HCT116 (cell line): ENCODE measurements at regions not wholly inside any gene's neighbourhood (a gene's known extent, or its start where the extent isn't known, plus 50 kb on each side); places are given as distances from the start of the nearest gene placed in this dataset.

Experiments
- ATAC-seq: fragments of 200-7000 bp; cut with Tn5 transposase; 2 replicates; pipeline ENCODE4 v1.9.1; 2020; ENCODE audit warnings: mild to moderate bottlenecking, moderate library complexity
- BruUV-seq: library from RNA; stranded (reverse); fragments of 400-500 nt; replicated peaks from 2 replicates; lab custom pipeline; 2021; lab: Mats Ljungman, UMichigan
- CTCF ChIA-PET: fragments of 300-600 bp; sonication (Branson Sonifier 250); formaldehyde crosslinking; loops from one replicate; lab custom pipeline; 2021; ENCODE audit warnings: antibody characterized with exemption; lab: Charles Lee
- POLR2A ChIA-PET: fragments of 300-600, 350-600 bp; sonication (Branson Sonifier 250); formaldehyde crosslinking; loops from one replicate; lab custom pipeline; 2021; ENCODE audit warnings: antibody characterized with exemption; lab: Charles Lee
- RAD21 ChIA-PET, 2 experiments: fragments of 300-600 bp; sonication (Branson Sonifier 250); formaldehyde crosslinking; loops; one replicate each; lab custom pipeline; 2023; ENCODE audit warnings: low total read pairs in 2 of 2; ENCODE audit not compliant: uncharacterized antibody in 2 of 2, unreplicated experiment in 2 of 2, low non-redundant PET in 1 of 2; lab: Charles Lee
- DNase-seq: peaks from one replicate; pipeline ENCODE4 v3.0.0-alpha.2; 2010; ENCODE audit warnings: low read depth, low spot score
- H2AFZ ChIP-seq: fragments of 200-600 bp; shearing (Covaris generic), sonication (generic); 2 replicates; pipeline ENCODE4 v1.6.1; 2017; ENCODE audit warnings: low read depth, mixed run types, mixed read lengths, antibody characterized with exemption, low read length; ENCODE audit not compliant: poor library complexity, severe bottlenecking
- H3K27ac ChIP-seq: 2 replicates; pipeline ENCODE4 v1.5.1; 2012; ENCODE audit warnings: low read depth, low read length
- H3K27me3 ChIP-seq: fragments of 200-600 bp; sonication (generic); 2 replicates; pipeline ENCODE4 v1.6.1; 2016; ENCODE audit warnings: mixed run types, low read length, mixed read lengths; ENCODE audit not compliant: insufficient read depth
- H3K36me3 ChIP-seq, 2 experiments: fragments of 200-500 bp in 1 of 2; fragments of 200-600 bp in 1 of 2; sonication (Bioruptor generic) in 1 of 2; sonication (generic) in 1 of 2; 2 replicates each; pipeline versions ENCODE4 v1.5.1 to v1.6.1; 2014 to 2016; ENCODE audit warnings: low read length in 2 of 2, inconsistent platforms in 1 of 2, mixed read lengths in 1 of 2, mixed run types in 1 of 2; ENCODE audit not compliant: insufficient read depth in 2 of 2, control insufficient read depth in 1 of 2
- H3K4me1 ChIP-seq, 2 experiments: fragments of 200-600 bp in 1 of 2; sonication (generic) in 1 of 2; 2 replicates each; pipeline versions ENCODE4 v1.5.1 to v1.6.1; 2012 to 2017; ENCODE audit warnings: low read length in 2 of 2, inconsistent platforms in 1 of 2, mild to moderate bottlenecking in 1 of 2, mixed read lengths in 1 of 2, mixed run types in 1 of 2, moderate library complexity in 1 of 2; ENCODE audit not compliant: insufficient read depth in 2 of 2, control insufficient read depth in 1 of 2
- H3K4me2 ChIP-seq: fragments of 200-600 bp; sonication (generic); 2 replicates; pipeline ENCODE4 v1.6.1; 2017; ENCODE audit warnings: mixed run types, low read length, mixed read lengths
- H3K4me3 ChIP-seq, 2 experiments: fragments of 200-600 bp in 1 of 2; sonication (generic) in 1 of 2; replicated peaks in 1 of 2; 2 replicates each; pipeline ENCODE4 v1.5.1; 2011 to 2016; ENCODE audit warnings: low read length in 2 of 2, control low read depth in 1 of 2, low read depth in 1 of 2, mild to moderate bottlenecking in 1 of 2, mixed read lengths in 1 of 2, mixed run types in 1 of 2
- H3K79me2 ChIP-seq: fragments of 200-600 bp; sonication (generic); 2 replicates; pipeline ENCODE4 v1.6.1; 2017; ENCODE audit warnings: mild to moderate bottlenecking, mixed run types, low read length, moderate library complexity, mixed read lengths; ENCODE audit not compliant: insufficient read depth
- H3K9ac ChIP-seq: fragments of 200-600 bp; sonication (generic); 2 replicates; pipeline ENCODE4 v1.6.1; 2016; ENCODE audit warnings: low read length, mixed read lengths
- H3K9me2 ChIP-seq: fragments of 200-600 bp; sonication (generic), shearing (Covaris generic); 2 replicates; pipeline ENCODE4 v1.6.1; 2017; ENCODE audit warnings: mixed run types, mild to moderate bottlenecking, moderate library complexity; ENCODE audit not compliant: insufficient read depth
- H3K9me3 ChIP-seq, 2 experiments: fragments of 200-500 bp in 1 of 2; fragments of 200-600 bp in 1 of 2; sonication (Bioruptor generic) in 1 of 2; sonication (generic) in 1 of 2; 2 replicates each; pipeline ENCODE4 v1.6.1; 2014 to 2017; ENCODE audit warnings: low read length in 2 of 2, mixed read lengths in 2 of 2, inconsistent platforms in 1 of 2, low read depth in 1 of 2, mild to moderate bottlenecking in 1 of 2, mixed run types in 1 of 2, moderate library complexity in 1 of 2; ENCODE audit not compliant: control insufficient read depth in 1 of 2, insufficient read depth in 1 of 2
- H4K20me1 ChIP-seq: fragments of 200-600 bp; sonication (generic), shearing (Covaris generic); 2 replicates; pipeline ENCODE4 v1.6.1; 2017; ENCODE audit warnings: mixed run types, mild to moderate bottlenecking, moderate library complexity; ENCODE audit not compliant: insufficient read depth
- ATF3 ChIP-seq: IDR thresholded peaks from 2 replicates; pipeline ENCODE4 v1.6.1; 2012
- CBX3 ChIP-seq: IDR thresholded peaks from 2 replicates; pipeline ENCODE4 v1.6.1; 2012; ENCODE audit warnings: low read depth
- CEBPB ChIP-seq: IDR thresholded peaks from 2 replicates; pipeline ENCODE4 v1.6.1; 2012; ENCODE audit warnings: low read depth
- EZH2phosphoT487 ChIP-seq: fragments of 200-600 bp; IDR thresholded peaks from 2 replicates; pipeline ENCODE4 v1.6.1; 2018; ENCODE audit warnings: antibody characterized with exemption, borderline replicate concordance
- FOSL1 ChIP-seq: IDR thresholded peaks from 2 replicates; pipeline ENCODE4 v1.6.1; 2012; ENCODE audit warnings: low read depth
- JUND ChIP-seq: IDR thresholded peaks from 2 replicates; pipeline ENCODE4 v1.6.1; 2012
- SIN3A ChIP-seq: IDR thresholded peaks from 2 replicates; pipeline ENCODE4 v1.6.1; 2012; ENCODE audit warnings: low read depth
- TCF7L2 ChIP-seq: IDR thresholded peaks from 2 replicates; pipeline ENCODE4 v1.7.0; 2011; ENCODE audit warnings: borderline replicate concordance, inconsistent platforms; ENCODE audit not compliant: insufficient read depth, insufficient read length; ENCODE audit errors: extremely low read depth
- YY1 ChIP-seq: IDR thresholded peaks from 2 replicates; pipeline ENCODE4 v1.6.1; 2011; ENCODE audit warnings: low read length, low read depth, moderate library complexity, mild to moderate bottlenecking; ENCODE audit not compliant: insufficient replicate concordance; ENCODE audit errors: extremely low read depth
- ZFX ChIP-seq: fragments of 450-650 bp; IDR thresholded peaks from 2 replicates; pipeline ENCODE4 v1.6.1; 2017
- intact Hi-C: fragments of 100-400 bp; cut with micrococcal nuclease; formaldehyde crosslinking; loops from 2 replicates; pipeline ENCODE4 v1.10.0; 2022
- TF ChIP-seq, protein P1 (sequence below): IDR thresholded peaks from 2 replicates; pipeline ENCODE4 v1.6.1; 2012; ENCODE audit warnings: low read depth

DNA sequence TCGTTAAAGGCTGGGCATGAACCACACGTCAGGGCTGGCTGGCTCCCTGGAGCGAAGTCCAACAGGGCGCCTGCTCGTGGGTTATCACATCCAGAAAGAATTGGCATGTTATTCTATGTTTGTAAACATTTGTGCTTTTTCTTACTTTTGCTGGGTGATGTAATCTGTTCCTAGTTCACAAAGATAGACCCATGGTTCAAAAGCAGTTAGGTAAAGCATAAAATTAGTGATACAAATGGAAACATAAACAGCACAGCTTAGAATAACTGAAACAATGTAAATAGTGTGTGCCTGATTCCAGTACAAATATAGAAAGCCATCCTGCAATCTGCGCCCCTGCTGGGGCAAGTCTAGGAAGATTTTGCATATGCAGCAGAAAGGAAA, 184.0 kb upstream of the C1orf174 start:
- ATAC-seq = no peak
- Histone ChIP-seq H3K4me3 (no peak overlapping the region), H3K4me2 (no peak overlapping the region), H3K9ac (no peak overlapping the region), H4K20me1 (no peaks in the 10 kb centered on the region), H2AFZ (no peak overlapping the region), H3K27ac (no peak overlapping the region), H3K79me2 (no peaks in the 10 kb centered on the region), H3K9me3 (no peaks in the 10 kb centered on the region), H3K36me3 (no peaks in the 10 kb centered on the region), H3K9me2 (no peaks in the 10 kb centered on the region), H3K4me1 (no peaks in the 10 kb centered on the region), H3K27me3 (peaks cover 12% of the 10 kb centered on the region; the same call in 1 of the 2 replicates)
- intact Hi-C loops = no loop called here
- ChIA-PET POLR2A (interaction anchor here (0.6 kb wide), 1 partner anchor 10 kb away, joined by 3 read pairs; no protein-coding TSS in a partner anchor), CTCF (no interaction called here), RAD21 (no interaction called here)
- BruUV-seq = no TSS peak
- DNase-seq = no peak
- TF ChIP-seq YY1 = no peak
- no peak for TF ChIP-seq CEBPB
- TF ChIP-seq, protein P1, sequence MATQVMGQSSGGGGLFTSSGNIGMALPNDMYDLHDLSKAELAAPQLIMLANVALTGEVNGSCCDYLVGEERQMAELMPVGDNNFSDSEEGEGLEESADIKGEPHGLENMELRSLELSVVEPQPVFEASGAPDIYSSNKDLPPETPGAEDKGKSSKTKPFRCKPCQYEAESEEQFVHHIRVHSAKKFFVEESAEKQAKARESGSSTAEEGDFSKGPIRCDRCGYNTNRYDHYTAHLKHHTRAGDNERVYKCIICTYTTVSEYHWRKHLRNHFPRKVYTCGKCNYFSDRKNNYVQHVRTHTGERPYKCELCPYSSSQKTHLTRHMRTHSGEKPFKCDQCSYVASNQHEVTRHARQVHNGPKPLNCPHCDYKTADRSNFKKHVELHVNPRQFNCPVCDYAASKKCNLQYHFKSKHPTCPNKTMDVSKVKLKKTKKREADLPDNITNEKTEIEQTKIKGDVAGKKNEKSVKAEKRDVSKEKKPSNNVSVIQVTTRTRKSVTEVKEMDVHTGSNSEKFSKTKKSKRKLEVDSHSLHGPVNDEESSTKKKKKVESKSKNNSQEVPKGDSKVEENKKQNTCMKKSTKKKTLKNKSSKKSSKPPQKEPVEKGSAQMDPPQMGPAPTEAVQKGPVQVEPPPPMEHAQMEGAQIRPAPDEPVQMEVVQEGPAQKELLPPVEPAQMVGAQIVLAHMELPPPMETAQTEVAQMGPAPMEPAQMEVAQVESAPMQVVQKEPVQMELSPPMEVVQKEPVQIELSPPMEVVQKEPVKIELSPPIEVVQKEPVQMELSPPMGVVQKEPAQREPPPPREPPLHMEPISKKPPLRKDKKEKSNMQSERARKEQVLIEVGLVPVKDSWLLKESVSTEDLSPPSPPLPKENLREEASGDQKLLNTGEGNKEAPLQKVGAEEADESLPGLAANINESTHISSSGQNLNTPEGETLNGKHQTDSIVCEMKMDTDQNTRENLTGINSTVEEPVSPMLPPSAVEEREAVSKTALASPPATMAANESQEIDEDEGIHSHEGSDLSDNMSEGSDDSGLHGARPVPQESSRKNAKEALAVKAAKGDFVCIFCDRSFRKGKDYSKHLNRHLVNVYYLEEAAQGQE = no peak
- TF ChIP-seq EZH2phosphoT487 = no peak
- TF ChIP-seq CBX3 = no peak
- no peak for TF ChIP-seq FOSL1
- no peak for TF ChIP-seq SIN3A
- TF ChIP-seq TCF7L2 = no peak
- no peak for TF ChIP-seq ZFX
- TF ChIP-seq JUND = no peak
- no peak for TF ChIP-seq ATF3
